Activated naive CD8-positive, alpha-beta T cell treated with anti-CD3 and anti-CD28 coated beads, Interleukin-2, amount 10 ng/mL, durations not matched to agents 7 days and 5 days (primary cell): ENCODE measurements at regions not wholly inside any gene's neighbourhood (a gene's known extent, or its start where the extent isn't known, plus 50 kb on each side); places are given as distances from the start of the nearest gene placed in this dataset.

ENCODE experiments used
- ATAC-seq: fragments of 150-1000 bp; cut with Tn5 transposase; one replicate; pipeline ENCODE4 v1.10.0; 2021; ENCODE audit warnings: low read depth, moderate library complexity
- POLR2A ChIA-PET: fragments of 350-600 bp; sonication (Branson Sonifier 250); formaldehyde crosslinking; loops from one replicate; lab custom pipeline; 2021; ENCODE audit warnings: antibody characterized with exemption; lab: Charles Lee
- DNase-seq: peaks from one replicate; pipeline ENCODE4 v3.0.0; 2021
- H3K27ac Mint-ChIP-seq: one replicate; pipeline ENCODE4 v1.8.0; 2022; ENCODE audit warnings: mild to moderate bottlenecking, mixed read lengths
- H3K27me3 Mint-ChIP-seq: one replicate; pipeline ENCODE4 v1.8.0; 2022; ENCODE audit warnings: mild to moderate bottlenecking, moderate library complexity, mixed read lengths
- H3K36me3 Mint-ChIP-seq: one replicate; pipeline ENCODE4 v1.8.0; 2021; ENCODE audit warnings: mild to moderate bottlenecking, mixed read lengths
- H3K4me1 Mint-ChIP-seq: one replicate; pipeline ENCODE4 v1.8.0; 2021; ENCODE audit warnings: mixed read lengths
- H3K4me3 Mint-ChIP-seq: one replicate; pipeline ENCODE4 v1.8.0; 2022; ENCODE audit warnings: mild to moderate bottlenecking, moderate library complexity, mixed read lengths
- H3K9me3 Mint-ChIP-seq: one replicate; pipeline ENCODE4 v1.8.0; 2021; ENCODE audit warnings: mixed read lengths

DNA sequence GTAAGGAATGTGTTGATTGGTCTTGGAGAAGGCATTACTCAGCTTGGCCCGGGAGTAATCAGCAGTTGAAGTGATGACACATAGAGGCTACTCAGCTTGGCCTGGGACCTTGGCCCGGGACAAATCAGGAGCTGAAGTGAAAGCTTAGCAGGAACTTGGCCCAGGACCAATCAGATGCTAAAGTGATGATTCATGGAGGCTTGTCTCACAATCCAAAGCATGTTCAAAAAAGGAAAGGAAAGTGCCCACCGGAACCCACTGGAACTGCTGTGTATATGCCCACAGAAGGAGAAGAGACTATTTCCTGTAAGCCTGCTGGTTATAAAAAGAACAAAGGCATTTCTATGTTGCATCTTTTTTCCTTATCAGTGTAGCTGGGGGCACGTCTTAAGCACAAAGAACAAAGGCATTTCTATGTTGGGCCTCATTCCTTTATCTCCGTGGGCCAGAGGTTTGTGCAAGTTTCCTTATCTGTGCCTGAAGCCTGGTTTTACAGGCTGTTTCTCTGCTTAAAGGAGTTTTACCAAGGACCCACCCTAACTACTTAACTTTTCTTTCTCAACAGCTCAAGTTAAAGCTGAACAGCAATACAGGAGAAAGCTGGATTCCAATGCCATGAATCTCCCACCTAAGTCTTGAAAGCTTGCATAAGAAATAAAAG is 1176.7 kb downstream of the NLGN4X start:
- POLR2A ChIA-PET, result interaction anchor here (0.6 kb wide), 1 partner anchor 1097 kb away, joined by 4 read pairs; no protein-coding TSS in a partner anchor
- H3K9me3 Mint-ChIP-seq, result no peaks in the 10 kb centered on the region
- ATAC-seq (no peak), DNase-seq (no peak)
- H3K4me1 Mint-ChIP-seq, result no peaks in the 10 kb centered on the region
- no peak overlapping the region for H3K4me3 Mint-ChIP-seq
- no peaks in the 10 kb centered on the region for H3K36me3 Mint-ChIP-seq
- no peaks in the 10 kb centered on the region for H3K27me3 Mint-ChIP-seq
- no peak overlapping the region for H3K27ac Mint-ChIP-seq

DNA sequence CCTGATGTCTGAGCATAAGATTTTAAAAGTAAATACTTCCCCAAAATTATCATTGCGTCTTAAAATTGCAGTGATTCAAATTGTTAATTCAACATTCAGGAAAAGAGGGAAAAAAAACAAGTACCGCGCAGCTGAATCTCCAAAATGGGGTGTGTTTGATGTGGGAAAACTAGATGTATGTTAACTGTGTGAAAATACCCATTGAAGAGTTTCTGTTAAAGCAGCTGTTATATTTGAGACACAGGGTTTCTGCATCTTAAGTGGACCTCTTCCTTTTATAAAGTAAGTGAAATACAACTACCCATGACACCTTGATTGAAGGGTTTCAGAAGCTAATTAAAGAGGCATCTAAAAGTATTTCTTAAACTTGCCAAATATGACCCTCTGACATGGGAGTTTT is 1186.1 kb downstream of the NLGN4X start:
- ATAC-seq (no peak), DNase-seq (no peak)
- Mint-ChIP-seq H3K27ac (no peak overlapping the region), H3K4me3 (no peak overlapping the region), H3K27me3 (no peaks in the 10 kb centered on the region), H3K9me3 (no peaks in the 10 kb centered on the region), H3K4me1 (no peaks in the 10 kb centered on the region), H3K36me3 (no peaks in the 10 kb centered on the region)
- POLR2A ChIA-PET, result no interaction called here

DNA sequence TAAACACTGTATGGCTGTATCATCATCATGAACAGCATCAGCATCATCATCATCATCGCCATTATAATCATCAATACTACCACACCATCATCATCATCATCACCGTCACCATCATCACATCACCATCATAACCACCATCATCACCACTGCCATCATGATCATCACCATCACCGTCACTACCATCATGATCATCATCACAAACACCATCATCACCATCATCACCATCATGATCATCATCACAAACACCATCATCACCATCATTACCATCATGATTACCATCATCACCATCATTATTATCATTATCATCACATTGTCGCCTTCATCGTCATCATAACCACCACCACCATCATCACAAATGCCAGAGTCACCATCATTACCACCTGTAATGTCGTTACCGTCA is 1196.9 kb downstream of the NLGN4X start:
- no peaks in the 10 kb centered on the region for H3K27me3 Mint-ChIP-seq
- H3K9me3 Mint-ChIP-seq, result peaks cover 5% of the 10 kb centered on the region
- no peak overlapping the region for H3K27ac Mint-ChIP-seq
- H3K4me3 Mint-ChIP-seq, result no peak overlapping the region
- no peaks in the 10 kb centered on the region for H3K36me3 Mint-ChIP-seq
- POLR2A ChIA-PET, result no interaction called here
- no peaks in the 10 kb centered on the region for H3K4me1 Mint-ChIP-seq
- no peak for DNase-seq
- no peak for ATAC-seq

GRCh38 chrX:5015451-5015850 is 1213.2 kb downstream of the NLGN4X start:
- ATAC-seq, result no peak
- no peaks in the 10 kb centered on the region for H3K9me3 Mint-ChIP-seq
- no peaks in the 10 kb centered on the region for H3K4me1 Mint-ChIP-seq
- H3K27ac Mint-ChIP-seq, result no peak overlapping the region
- no peaks in the 10 kb centered on the region for H3K36me3 Mint-ChIP-seq
- DNase-seq, result no peak
- H3K27me3 Mint-ChIP-seq, result no peaks in the 10 kb centered on the region
- no peak overlapping the region for H3K4me3 Mint-ChIP-seq
- POLR2A ChIA-PET, result no interaction called here

DNA sequence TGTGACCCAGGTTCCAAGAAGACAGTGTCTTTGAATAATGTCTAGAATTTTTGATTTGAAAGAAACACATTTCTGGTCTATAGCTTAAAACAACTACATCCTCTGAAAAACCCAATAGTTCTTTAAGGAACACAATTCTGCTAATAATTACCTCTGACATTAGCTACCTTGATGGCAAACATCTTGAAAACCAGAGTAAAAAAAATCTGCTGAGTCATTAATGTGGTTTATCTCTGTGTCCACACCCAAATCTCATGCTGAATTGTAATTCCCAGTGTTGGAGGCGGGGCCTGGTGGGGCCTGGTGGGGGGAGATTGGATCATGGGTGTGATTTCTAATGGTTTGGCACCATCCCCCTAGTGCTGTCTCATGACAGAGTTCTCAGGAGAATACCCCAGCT is 1233.8 kb downstream of the NLGN4X start:
- H3K27ac Mint-ChIP-seq, result no peak overlapping the region
- no peak overlapping the region for H3K4me3 Mint-ChIP-seq
- peaks cover 5% of the 10 kb centered on the region for H3K9me3 Mint-ChIP-seq
- DNase-seq (no peak), ATAC-seq (no peak)
- no peaks in the 10 kb centered on the region for H3K36me3 Mint-ChIP-seq
- no peaks in the 10 kb centered on the region for H3K27me3 Mint-ChIP-seq
- no peaks in the 10 kb centered on the region for H3K4me1 Mint-ChIP-seq
- POLR2A ChIA-PET, result no interaction called here

- H3K9me3 Mint-ChIP-seq, result peaks cover 1% of the 10 kb centered on the region
- H3K27me3 Mint-ChIP-seq, result no peaks in the 10 kb centered on the region
- POLR2A ChIA-PET, result no interaction called here
- H3K27ac Mint-ChIP-seq, result no peak overlapping the region
- no peaks in the 10 kb centered on the region for H3K36me3 Mint-ChIP-seq
- no peak overlapping the region for H3K4me3 Mint-ChIP-seq
- DNase-seq, result no peak
- no peaks in the 10 kb centered on the region for H3K4me1 Mint-ChIP-seq
- ATAC-seq, result no peak
These were observed 1250.1 kb downstream of the NLGN4X start for GRCh38 chrX:4978613-4979012.

- POLR2A ChIA-PET, result no interaction called here
- no peaks in the 10 kb centered on the region for H3K9me3 Mint-ChIP-seq
- ATAC-seq (no peak), DNase-seq (no peak)
- H3K4me3 Mint-ChIP-seq, result no peak overlapping the region
- H3K27me3 Mint-ChIP-seq, result no peaks in the 10 kb centered on the region
- H3K27ac Mint-ChIP-seq, result no peak overlapping the region
- H3K4me1 Mint-ChIP-seq, result no peaks in the 10 kb centered on the region
- no peaks in the 10 kb centered on the region for H3K36me3 Mint-ChIP-seq
These were observed 1257.0 kb downstream of the NLGN4X start for GRCh38 chrX:4971646-4972045.

DNA sequence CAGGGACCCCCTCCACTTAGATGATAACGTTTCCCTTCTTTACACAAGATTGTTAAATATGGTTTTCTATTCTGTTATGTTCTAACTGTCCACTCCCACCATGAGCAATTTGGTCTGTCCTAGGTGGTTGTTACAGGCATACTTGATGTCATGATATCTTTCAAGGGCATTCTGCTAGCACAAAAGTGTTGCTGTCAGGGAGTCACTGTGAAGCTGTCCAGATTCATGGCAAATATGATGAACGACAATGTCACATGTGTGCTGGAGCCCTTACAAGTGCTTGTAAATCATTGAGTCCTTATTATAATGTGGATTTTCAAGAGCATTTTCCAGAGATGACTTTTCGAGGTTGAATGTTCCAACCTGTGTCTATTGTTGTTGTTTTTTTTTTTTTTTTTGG is 1250.7 kb upstream of the PRKX start:
- POLR2A ChIA-PET, result no interaction called here

DNA sequence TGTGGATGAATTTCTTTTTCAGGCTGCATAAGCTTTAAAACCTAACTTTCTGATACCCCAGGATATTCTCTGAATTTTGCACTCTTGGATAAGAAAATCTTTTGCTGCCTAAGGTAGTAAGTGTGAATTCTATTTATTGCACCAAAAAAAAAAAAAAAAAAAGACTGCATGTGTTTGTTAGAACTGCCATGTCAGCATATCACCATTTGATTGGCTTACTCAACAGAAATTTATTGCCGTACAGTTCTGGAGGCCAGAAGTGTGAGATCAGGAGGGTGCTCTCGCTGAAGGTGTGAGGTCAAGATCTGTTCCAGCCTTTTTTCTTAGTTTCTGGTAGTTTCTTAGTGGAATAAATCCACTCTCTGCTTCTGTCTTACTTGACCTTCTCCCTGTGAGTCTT is 1250.0 kb upstream of the PRKX start:
- Mint-ChIP-seq H3K4me1 (no peaks in the 10 kb centered on the region), H3K9me3 (no peaks in the 10 kb centered on the region), H3K36me3 (no peaks in the 10 kb centered on the region), H3K4me3 (no peak overlapping the region), H3K27me3 (no peaks in the 10 kb centered on the region), H3K27ac (no peak overlapping the region)
- POLR2A ChIA-PET, result no interaction called here
- DNase-seq (no peak), ATAC-seq (no peak)

More for the DNA sequence above, 1250.7 kb upstream of the PRKX start:
- Mint-ChIP-seq H3K27me3 (no peaks in the 10 kb centered on the region), H3K4me1 (no peaks in the 10 kb centered on the region), H3K36me3 (no peaks in the 10 kb centered on the region), H3K9me3 (no peaks in the 10 kb centered on the region), H3K27ac (no peak overlapping the region), H3K4me3 (no peak overlapping the region)
- DNase-seq, result no peak
- ATAC-seq, result no peak

DNA sequence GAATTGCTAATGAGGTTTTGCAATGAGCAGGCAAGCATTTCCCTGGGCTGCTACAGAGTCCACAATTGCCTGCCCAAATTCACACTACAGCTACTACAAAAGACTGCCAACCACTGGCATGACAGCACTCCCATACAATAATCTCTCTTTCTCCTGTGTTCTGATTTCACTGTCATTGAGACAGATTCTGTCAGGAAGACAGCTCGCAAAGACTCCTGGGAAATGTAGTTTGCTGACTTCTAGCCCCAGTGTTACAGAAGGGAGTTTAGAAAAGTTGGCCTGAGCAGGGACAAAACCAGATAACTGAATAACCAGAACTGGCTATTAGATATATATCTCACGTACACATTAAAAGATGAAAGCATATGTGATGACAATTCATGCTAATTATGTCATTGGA is 1231.3 kb upstream of the PRKX start:
- ATAC-seq (no peak), DNase-seq (no peak)
- POLR2A ChIA-PET, result no interaction called here
- Mint-ChIP-seq H3K27ac (no peak overlapping the region), H3K9me3 (no peaks in the 10 kb centered on the region), H3K4me1 (no peaks in the 10 kb centered on the region), H3K27me3 (no peaks in the 10 kb centered on the region), H3K4me3 (no peak overlapping the region), H3K36me3 (no peaks in the 10 kb centered on the region)

DNA sequence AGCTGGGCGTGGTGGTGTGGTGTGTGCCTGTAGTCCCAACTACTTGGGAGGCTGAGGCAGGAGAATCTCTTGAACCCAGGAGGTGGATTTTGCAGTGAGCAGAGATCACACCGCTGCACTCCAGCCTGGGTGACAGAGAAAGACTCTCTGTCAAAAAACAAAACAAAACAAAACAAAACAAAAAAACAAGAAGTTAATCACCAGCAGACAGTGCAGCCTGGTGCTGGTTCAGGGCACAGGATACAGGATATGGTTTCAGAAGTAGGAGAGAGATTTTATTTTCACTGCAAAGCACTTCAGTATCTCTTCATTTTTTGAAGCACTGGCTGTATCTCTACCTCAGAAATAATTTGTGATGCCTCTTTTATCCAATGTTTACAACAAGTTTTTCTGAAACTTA is 1222.9 kb upstream of the PRKX start:
- Mint-ChIP-seq H3K4me1 (no peaks in the 10 kb centered on the region), H3K4me3 (no peak overlapping the region), H3K36me3 (no peaks in the 10 kb centered on the region), H3K9me3 (no peaks in the 10 kb centered on the region), H3K27ac (no peak overlapping the region), H3K27me3 (no peaks in the 10 kb centered on the region)
- DNase-seq (no peak), ATAC-seq (no peak)
- POLR2A ChIA-PET, result no interaction called here

- ATAC-seq (no peak), DNase-seq (no peak)
- Mint-ChIP-seq H3K4me1 (no peaks in the 10 kb centered on the region), H3K27ac (no peak overlapping the region), H3K27me3 (no peaks in the 10 kb centered on the region), H3K9me3 (no peaks in the 10 kb centered on the region), H3K36me3 (no peaks in the 10 kb centered on the region), H3K4me3 (no peak overlapping the region)
- POLR2A ChIA-PET, result no interaction called here
These were observed 1222.4 kb upstream of the PRKX start for GRCh38 chrX:4935846-4936245.

DNA sequence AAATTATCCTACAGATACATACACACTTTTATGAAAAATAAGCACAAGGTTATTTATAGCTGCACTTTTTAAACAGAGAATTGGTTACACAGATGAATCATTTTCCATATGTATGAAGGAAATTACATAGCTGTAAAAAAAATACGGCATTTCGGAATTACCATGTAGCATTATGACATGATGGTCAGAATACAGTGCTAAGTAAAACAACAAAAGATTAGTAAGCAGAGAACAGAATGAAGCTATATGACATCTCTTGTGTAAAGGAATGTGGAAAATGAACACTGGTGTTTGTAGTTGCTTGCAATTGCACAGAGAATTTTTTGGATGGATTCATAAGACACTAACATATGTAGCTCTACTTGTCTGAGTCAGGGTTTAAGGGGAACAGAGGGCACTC is 1222.0 kb upstream of the PRKX start:
- DNase-seq (no peak), ATAC-seq (no peak)
- Mint-ChIP-seq H3K27ac (no peak overlapping the region), H3K36me3 (no peaks in the 10 kb centered on the region), H3K4me3 (no peak overlapping the region), H3K9me3 (no peaks in the 10 kb centered on the region), H3K4me1 (no peaks in the 10 kb centered on the region), H3K27me3 (no peaks in the 10 kb centered on the region)
- POLR2A ChIA-PET, result no interaction called here

DNA sequence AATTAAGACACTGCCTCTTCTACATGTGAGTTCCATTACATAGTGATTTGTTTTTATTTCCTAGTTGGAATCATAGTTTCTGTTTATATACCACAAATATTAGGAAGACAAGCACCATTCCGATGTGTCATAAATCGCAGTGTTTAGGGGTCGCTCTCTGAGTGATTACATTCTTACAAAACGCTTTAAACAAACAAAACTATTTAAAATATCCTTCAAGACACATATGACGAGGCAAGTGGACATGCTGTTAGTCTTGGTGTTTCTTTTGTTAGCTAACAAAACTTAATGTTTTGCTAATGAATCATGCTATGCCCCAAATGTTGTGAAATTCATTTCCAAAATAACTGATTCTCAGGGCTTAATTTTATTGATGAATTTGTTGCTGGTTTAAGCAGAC is 1219.3 kb upstream of the PRKX start:
- Mint-ChIP-seq H3K4me3 (no peak overlapping the region), H3K36me3 (no peaks in the 10 kb centered on the region), H3K4me1 (no peaks in the 10 kb centered on the region), H3K27me3 (no peaks in the 10 kb centered on the region), H3K27ac (no peak overlapping the region), H3K9me3 (no peaks in the 10 kb centered on the region)
- DNase-seq, result no peak
- ATAC-seq, result no peak
- POLR2A ChIA-PET, result no interaction called here

DNA sequence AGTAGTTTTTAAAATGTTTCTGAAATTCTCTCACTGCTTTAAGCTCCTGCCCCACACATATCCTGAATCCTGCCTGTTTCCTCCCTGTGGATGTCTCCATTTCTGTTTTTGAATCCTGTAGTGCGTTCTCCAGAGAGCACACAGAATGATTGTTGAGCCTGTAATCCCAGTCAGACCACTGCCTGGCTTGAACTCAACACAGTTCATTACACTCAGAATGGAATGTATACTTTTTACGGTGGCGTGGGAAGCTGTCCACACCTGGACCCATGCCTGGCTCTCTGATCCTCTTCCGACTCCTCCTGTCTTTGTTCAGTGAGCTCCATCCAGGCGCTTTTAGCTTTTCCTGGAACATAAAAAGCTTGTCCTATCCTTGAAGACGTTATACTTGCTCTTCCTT is 1217.0 kb upstream of the PRKX start:
- ATAC-seq (no peak), DNase-seq (no peak)
- no peak overlapping the region for H3K4me3 Mint-ChIP-seq
- POLR2A ChIA-PET, result no interaction called here
- peaks cover 1% of the 10 kb centered on the region for H3K9me3 Mint-ChIP-seq
- H3K4me1 Mint-ChIP-seq, result no peaks in the 10 kb centered on the region
- no peak overlapping the region for H3K27ac Mint-ChIP-seq
- no peaks in the 10 kb centered on the region for H3K36me3 Mint-ChIP-seq
- no peaks in the 10 kb centered on the region for H3K27me3 Mint-ChIP-seq
